NCI-H524 treated with DMSO at 0.1 percent for 48 hours (cell line): ENCODE measurements at regions not wholly inside any gene's neighbourhood (a gene's known extent, or its start where the extent isn't known, plus 50 kb on each side); places are given as distances from the start of the nearest gene placed in this dataset.
"Not testable (repeated sequence)": the region's sequence is repeated elsewhere in the genome, so short reads cannot be mapped to it uniquely, and the experiment has no call there.

Experiments used
- DNase-seq: peaks from one replicate; lab custom pipeline; 2025; lab: John Stamatoyannopoulos, UW

DNA sequence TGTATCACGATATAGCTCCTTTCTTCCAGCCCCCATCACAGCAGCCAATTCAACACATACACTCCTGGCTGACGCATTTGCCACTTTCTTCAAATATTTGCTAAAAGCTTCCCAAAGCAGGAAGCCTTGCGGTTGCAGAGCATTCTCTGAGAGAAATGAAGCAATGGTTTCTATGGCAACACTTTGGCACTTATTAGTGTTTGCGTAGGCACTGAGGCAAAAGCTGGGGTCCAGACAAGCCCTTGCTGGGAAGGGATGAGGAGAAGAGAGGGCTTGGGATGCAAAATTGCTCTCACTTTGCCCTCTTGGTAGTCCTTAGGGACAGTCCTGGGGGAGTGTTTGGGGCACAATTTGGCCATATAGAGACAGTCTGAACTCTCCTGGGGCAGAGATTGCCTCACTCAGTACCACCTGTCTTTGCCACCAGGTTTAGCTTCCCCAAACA, 55.0 kb upstream of the PAK3 start:
- DNase-seq = no peak

DNA sequence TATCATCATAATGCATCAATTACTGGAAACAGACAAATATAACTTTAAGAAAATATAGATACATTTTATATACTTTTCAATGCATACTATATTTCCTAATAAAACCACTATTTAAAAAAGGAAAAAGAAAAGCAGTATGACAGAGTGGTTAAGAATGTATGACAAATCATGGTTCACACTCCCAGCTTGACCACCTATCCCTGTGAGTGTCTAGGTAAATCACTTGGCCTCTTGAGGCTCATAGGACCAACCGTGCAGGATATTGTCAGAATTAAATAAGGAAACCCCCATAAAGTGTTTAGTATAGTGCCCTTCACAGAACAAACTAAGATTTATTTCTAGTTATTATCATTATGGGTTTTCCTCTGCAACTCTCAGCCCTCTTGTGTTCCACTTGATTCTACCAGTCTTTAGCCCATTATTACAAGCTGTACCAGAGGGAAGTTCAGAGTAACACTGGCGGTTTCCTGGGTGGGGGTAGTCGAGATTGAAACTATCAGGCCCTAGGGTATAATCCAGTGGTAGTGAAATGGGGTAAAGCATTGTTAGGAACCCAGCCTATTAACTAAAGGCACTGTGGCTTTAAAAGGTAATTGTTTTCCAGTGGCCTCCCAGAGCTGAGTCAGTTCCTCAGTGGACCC, 55.5 kb upstream of the PAK3 start:
- no peak for DNase-seq

DNA sequence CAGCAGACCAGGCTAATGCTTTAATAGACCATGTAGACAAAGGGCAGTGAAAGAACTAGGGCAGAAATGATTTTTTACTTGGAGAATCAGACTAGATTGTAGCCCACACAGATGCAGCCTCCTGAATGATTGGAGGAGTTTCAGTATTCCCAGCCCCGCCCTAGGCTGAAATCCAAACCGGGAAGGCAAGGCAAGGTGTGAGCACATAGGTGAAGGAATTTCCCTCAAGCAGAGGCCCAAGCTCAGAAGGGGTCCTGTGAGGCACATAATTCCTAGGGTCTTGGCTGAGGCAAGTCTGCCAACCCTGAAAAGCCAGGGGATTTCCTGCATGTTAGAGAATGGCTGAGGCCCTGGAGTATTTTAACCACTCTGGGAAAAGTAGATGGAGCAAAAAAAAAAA, 56.4 kb upstream of the PAK3 start:
- no peak for DNase-seq

DNA sequence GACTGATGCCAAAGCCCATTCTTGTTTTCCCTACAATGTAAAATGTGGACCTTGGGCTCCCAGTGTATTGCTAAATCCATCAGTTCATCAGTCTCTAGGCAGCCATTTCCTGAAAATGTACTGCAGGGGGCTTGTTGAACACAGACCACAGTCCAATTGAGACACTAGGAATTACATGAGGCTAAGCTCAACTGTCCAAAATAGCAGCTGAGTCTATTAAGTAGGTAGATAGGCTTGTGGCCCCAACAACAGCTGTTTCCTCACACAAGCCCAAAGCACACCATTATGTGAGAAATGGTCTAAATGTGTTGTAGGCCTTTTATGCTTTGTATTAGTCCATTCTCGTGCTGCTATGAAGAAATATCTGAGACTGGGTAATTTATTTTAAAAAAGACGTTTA, 60.0 kb upstream of the PAK3 start:
- DNase-seq = no peak

DNA sequence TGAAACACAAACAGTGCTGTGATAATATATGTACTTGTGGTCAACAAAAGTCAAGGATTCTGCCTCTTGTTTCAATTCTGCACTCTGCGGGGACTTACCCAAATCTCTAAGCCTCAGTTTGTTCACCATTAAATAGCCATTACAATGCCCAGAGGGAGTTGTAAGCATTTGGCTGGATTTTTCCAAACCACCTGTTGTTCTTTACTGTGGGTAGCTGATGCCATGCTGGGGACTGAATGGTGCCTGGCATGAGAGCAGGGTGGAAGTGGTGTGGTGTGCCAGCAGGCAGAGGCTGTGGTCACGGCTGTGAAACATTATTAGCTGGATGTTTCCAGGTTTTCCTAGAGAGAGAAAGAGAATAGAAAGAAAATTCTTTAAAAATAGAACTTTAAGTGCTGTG, 60.7 kb upstream of the PAK3 start:
- DNase-seq = no peak

DNA sequence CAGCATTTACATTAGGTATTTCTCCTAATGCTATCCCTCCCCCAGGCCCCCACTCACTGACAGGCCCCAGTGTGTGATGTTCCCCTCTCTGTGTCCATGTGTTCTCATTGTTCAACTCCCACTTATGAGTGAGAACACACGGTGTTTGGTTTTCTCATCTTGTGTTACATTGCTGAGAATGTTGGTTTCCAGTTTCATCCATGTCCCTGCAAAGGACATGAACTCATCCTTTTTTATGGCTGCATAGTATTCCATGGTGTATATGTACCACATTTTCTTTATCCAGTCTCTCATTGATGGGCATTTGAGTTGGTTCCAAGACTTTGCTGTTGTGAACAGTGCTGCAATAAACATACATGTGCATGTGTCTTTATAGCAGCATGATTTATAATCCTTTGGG, 73.0 kb upstream of the PAK3 start:
- DNase-seq = not testable (repeated sequence)

DNA sequence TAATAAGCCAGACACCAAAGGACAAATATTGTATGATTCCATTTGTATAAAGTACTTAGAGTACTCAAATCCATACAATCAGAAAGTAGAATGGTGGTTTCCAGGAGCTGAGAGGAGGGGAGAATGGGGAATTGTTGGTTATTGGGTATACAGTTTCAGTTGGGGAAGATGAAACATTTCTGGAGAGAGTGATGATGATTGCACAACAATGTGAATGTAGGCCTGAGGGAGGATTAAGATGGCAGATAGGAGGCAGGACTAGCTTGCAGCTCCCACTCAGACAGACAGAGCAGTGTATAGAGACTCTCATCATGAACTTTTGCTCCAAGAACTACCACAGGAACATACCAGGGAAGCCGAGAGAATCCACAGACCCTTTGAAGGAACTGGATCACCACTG, 75.7 kb upstream of the PAK3 start:
- no peak for DNase-seq

DNA sequence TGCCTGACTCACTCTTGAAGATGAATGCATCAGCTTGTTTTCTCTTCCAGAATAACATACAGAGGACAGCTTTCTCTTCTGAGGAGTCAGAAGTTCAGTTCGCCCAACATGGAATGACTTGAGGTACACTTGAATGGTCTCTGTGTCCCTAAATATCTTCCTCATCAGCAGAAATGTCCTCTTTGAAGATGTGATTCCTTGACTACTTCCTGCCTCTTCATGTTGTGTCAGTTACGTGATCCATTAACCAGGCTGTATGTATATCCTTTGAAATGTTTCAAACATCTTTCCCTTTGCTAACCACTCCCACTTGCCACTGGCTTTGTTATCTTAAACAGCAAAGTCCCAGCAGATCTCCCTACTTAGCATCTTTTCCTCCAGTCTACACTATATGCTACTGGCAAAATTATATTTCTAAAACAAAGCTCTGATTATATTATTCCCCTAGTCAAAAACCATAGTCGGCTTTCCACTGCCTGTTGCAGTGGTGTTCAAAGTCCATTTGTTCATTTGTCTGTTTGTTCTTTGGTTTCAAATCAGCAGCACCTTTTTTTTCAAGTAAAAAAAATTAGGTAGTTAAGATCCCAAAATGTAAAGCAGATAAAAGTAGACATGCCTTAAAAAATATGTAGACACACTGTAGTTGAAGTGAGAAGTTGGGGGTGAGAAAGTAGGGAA, 82.1 kb upstream of the PAK3 start:
- no peak for DNase-seq

DNA sequence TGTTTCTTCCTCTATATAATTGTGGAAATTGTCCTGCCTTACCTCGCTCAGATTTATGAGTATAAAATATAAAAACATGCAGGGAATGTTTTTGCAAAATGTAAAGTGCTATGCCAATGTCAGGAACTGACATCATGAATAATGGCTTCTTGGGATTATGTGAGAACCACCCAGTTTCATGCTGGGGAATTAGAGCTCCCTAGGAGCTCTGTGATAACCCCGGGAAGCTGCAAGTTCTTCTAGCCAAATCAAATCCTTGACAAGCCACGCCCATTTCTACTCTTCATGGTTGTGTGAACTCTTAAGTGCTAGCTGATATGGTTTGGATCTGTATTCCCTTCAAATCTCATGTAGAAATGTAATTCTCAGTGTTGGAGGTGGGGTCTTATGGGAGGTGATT, 85.9 kb upstream of the PAK3 start:
- no peak for DNase-seq

DNA sequence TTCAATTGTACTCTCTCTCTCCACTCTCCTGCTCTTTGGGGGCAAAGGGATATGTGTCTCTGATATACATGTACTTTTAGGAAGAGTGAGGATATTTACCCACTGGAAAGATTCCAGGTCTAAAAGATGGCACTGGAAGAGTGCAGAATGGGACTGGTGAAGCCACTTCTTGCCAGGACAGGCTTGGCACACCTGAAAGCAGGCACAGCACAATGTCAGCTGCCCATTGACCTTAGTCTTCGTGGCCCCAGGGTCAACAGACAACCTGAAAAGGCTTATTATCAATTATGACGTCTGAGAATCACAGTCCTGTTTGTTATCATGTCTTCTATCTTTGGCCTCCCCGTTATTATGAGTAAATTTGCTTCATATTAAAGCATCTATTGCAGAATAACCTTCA, 86.7 kb upstream of the PAK3 start:
- DNase-seq = no peak

DNA sequence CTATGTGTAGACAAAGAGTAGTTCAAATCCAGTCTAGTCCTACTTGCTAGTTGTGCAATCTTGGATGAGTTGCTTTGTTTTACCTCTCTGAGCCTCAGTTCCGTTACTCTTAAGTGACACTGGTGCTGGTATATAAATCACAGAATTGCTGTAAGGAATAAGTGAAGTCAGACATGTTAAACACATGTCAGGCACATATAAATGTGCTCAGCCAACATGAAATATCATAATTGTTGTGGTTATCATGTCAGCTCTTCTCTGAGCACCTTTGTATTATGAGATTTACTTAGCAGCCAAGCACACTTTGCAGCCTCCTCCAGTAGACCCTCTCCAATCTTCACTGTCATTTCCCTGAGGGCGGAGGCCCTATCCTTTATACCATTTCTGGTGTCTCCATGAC, 87.9 kb upstream of the PAK3 start:
- DNase-seq = no peak

DNA sequence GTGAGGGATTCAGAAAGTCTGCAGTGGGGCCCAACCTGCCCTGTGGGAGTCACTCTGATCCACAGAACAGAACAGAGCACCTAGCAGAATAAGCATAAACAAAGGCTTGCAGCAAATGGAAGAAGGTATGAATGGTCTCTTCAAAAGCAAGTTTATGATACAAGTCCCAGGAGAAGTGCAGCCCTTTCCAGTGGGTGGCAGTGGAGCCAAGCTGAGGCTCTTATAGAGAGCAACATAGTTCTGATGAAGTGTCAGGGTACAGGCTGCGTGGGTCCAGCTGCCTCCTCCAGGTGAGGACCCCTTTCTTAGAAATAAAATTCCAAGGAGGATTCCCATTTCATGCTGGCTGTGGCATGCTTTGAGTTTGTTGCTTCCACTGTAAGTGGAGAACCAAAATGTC, 88.8 kb upstream of the PAK3 start:
- no peak for DNase-seq

DNA sequence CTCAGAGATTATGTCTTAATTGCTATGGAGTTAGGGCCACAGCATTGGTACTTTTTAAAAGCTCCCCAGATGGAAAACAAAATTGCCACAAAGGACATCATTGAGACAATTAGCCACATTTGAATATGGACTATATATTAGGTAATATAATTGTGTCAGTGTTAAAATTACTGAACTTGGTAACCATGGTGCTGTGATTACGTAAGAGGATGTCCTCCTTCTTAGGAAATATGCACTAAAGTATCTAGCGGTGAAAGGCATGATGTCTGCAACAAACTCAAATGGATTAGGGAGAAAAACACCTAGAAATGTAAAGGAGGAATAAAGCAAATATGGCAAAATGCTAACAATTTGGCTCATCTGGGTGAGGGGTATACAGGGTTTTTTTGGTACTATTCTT, 89.9 kb upstream of the PAK3 start:
- DNase-seq = no peak

DNA sequence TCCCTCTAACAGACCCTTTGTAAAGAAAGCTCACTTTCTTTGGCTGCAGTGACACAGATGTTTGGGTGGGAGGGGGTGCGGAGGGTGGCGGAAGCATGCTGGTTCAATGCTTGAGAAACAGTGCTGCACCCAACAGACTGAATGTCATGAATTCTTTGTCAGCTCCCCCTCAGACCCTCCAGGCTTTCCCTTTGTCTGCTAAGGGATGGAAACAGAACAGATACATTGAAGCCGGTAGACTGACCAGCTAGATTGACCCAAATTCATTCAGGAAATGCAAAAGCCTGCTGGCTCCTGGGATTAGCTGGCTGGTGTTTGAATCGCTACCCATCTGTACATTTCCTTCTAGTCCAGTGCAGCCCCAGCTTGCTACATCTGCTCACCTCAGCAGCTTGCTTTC, 90.8 kb upstream of the PAK3 start:
- DNase-seq = no peak

DNA sequence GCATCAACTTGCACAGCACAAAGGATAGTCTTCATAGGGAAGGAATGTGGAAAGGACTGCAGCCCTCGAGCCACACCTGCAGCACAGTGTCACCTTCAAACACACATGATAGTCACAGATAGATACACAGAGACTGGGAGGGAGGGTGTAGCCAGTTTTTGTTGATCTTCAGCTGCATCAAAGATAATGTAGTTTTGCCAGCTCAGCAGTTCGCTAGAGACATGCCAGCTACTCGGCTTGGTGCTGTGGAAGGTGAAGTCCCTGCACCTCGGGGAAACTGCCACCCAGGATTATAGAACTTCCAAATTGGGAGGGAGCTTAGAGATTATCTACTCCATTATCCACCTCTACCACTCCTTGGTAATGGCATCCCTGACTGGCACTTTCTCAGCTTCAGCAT, 92.9 kb upstream of the PAK3 start:
- no peak for DNase-seq

DNA sequence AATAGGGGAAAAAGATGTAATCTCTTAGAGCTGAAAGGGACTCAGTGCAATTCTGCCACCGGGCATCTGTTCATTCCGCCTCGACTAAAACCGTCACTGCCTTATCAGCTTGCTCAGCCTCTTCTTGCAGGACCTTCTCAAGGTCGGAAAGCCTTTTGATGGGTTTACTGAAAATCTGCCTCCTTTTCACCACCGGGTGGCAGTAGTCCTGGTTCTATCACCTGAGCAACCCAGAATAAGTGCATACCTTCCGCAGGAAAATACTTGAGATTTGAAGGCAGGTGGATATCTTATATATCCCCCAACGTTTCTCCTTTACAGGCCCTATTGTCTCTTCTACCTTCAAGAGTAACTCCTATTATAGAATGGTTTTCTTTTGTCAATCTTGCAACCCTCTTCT, 103.4 kb upstream of the PAK3 start:
- no peak for DNase-seq

DNA sequence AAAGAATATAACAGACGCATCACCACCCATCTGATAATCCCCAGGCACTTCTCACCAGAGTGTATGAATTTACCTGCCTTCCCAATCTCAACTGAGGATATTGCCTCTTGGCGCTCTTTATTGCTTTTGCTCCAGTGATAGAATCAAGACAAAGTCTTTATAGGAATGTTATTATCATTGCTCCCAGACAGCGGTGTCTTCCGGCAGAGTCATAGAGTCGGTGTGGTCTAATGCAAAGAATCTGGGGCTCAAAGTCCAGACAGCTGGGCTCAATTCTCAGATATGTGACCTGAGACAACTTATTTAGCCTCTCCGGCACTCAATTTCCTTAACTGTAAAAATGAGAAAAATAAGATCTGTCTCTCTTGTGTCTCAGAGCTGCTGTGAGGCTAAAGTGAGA, 106.1 kb upstream of the PAK3 start:
- DNase-seq = no peak

DNA sequence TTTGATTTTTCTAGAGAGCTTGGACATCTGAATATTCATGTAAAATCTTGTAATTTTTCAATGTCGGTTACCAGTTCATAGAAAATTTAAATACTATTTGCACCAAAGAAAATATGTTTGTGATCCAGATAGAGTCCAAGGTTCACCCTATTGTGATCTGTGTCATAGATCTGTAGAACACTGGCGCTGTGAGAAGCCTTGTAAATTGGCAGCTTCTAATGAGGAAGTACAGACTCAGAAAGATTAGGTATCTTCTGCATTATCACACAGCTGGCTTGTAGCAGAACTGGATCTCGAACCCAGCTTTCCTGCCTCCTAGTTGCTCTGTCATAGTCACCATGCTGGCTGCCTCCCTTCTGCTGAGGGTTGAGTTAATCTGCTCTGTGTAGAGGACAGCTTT, 106.5 kb upstream of the PAK3 start:
- no peak for DNase-seq

DNA sequence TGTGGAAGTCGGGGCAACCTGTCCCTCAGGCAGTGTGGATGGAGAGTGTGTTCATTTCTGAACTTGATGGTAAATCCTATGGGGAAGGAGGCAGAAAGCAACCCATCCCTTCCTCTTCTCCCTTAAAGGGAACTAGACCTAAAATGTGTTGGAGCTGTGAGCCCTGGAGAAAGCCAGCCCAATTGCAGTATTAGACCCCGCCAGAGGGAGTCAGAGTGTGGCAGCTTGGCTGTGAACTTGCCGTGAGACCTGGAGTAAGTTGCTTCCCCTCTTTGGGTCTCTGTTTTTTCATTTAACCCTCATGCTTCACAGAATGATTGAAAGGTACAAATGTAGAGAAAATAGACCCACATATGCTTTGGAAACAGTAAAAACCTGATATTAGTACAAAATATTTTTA, 108.7 kb upstream of the PAK3 start:
- DNase-seq = no peak

DNA sequence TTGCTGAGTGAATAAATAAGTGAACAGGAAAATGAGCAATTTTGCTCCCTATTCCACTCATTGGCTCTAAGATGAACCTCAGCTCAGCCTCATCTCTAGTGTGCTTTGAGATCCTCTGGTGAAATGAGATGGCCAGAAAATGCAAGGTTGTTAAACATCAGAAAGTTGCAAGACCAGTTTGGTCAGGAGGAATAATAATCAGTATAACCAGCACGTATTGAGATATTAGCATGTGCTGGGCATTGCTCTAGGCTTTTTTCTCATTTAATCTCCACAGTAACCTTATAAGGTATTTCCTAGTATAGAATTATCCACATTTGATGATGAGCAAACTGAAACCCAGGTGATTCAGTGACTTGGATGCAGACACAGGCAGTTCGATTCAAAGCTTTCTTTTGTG, 110.5 kb upstream of the PAK3 start:
- DNase-seq = no peak

DNA sequence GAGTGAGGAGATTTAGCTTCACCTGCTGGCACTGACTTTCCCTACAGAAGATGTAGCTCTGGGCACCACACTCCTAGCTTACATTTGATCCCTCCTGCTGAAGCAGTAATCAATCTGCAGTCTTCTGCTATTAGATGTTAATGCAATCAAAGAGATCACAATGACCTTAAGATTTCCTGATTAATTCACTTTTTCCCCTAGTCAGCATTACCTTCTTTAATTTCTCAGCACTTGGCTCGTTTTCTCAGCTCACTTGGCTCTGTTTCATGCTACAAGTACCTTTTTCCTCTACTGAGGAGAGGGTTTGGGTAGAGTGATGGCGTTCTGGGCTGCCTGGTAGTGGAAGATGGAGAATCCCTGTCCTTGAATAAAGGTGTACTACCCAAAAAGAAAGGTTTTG, 113.0 kb upstream of the PAK3 start:
- DNase-seq = no peak

DNA sequence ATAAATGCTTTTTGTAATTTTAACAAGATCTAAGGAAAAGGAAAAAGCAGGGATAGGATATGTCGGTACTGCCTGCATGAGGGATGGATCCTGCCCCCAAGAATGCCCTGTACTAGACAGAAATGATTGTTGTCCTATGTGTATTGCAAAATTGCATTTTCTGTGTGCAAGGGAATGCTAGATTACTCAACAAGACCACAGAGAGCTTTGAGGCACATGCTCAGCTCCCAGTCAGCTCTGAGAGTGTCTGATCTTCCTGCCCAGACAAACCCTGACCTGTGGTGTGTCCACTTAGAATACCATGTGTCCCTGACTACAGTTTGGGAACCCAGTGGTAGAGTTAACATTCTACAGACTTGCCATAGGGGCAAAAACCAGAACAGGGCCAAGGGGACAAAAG, 129.2 kb upstream of the PAK3 start:
- no peak for DNase-seq

DNA sequence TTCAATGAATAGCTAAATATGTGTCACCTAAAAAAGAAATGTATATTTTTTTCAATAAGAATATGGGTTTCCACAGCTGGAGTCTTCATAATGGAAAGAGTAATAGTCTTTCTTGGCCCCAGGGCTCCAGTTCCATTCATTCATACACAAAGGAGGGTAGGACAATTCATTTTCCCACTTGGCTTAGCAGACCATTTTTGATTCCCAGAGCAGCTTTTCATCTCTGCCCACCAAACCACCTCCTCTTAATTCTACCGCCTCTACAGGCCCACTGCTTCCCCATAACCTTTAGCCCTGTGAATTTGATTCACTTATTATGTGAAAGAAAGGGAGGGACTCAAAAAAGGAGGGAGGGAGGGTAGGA, 129.9 kb upstream of the PAK3 start:
- DNase-seq = no peak

DNA sequence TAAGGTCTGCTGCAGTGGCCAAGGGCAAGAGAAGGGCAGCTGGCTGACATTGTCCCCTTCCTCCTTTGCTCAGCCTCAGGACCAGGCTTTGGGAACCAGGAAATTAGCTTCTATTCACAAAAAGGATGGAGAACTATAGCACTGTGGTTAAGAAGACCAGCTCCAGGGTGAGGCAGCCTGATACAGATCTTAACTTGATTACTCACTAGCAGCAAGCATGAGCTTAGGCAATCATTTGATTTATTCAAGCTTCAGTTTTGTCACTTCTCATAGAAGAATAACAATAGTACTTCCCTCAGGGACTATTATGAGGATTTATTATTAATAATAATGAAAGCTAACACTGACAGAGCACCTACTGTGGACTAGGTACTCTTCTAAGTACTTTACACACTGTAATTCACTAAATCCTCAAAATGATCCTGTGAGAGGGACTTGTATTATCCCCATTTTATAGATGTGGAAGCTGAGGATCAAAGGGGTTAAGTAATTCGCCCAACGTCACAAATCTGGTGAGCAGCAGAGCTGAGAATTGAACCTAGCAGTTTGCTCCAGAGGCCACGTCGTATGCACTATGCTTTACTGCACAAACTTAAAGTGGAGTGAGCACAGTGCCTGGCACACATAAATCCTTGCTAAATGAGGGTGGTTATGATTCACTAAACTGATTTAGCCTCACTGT, 130.4 kb upstream of the PAK3 start:
- no peak for DNase-seq
